A673 (cell line): ENCODE measurements at regions not wholly inside any gene's neighbourhood (a gene's known extent, or its start where the extent isn't known, plus 50 kb on each side); places are given as distances from the start of the nearest gene placed in this dataset.

Experiments used
- BruUV-seq: library from RNA; stranded (reverse); fragments of 400-500 nt; replicated peaks from 2 replicates; lab custom pipeline; 2021; lab: Mats Ljungman, UMichigan
- CTCF ChIA-PET: fragments of 300-600 bp; sonication (Branson Sonifier 250); formaldehyde crosslinking; loops from one replicate; lab custom pipeline; 2022; ENCODE audit warnings: antibody characterized with exemption; lab: Charles Lee
- POLR2A ChIA-PET: fragments of 300-600 bp; sonication (Branson Sonifier 250); formaldehyde crosslinking; loops from one replicate; lab custom pipeline; 2022; ENCODE audit warnings: antibody characterized with exemption; ENCODE audit not compliant: low non-redundant PET; lab: Charles Lee
- DNase-seq: peaks from one replicate; pipeline ENCODE4 v3.0.0-alpha.2; 2015; ENCODE audit warnings: low spot score
- H3K27ac ChIP-seq: fragments of 200-600 bp; sonication (generic); 2 replicates; pipeline ENCODE4 v1.5.1; 2016; ENCODE audit warnings: mixed run types, low read depth, mild to moderate bottlenecking, mixed read lengths, antibody characterized with exemption, low read length; ENCODE audit not compliant: poor library complexity, severe bottlenecking
- H3K27me3 ChIP-seq: fragments of 200-600 bp; sonication (generic); replicated peaks from 2 replicates; pipeline ENCODE4 v1.6.1; 2017; ENCODE audit warnings: mixed run types, low read depth, mild to moderate bottlenecking, mixed read lengths, antibody characterized with exemption, low read length; ENCODE audit not compliant: insufficient read depth, poor library complexity
- H3K36me3 ChIP-seq: fragments of 200-600 bp; sonication (generic); 2 replicates; pipeline ENCODE4 v1.6.1; 2016; ENCODE audit warnings: mixed run types, mild to moderate bottlenecking, mixed read lengths, antibody characterized with exemption, low read length; ENCODE audit not compliant: insufficient read depth, poor library complexity, severe bottlenecking
- H3K4me1 ChIP-seq: fragments of 200-600 bp; sonication (generic); 2 replicates; pipeline ENCODE4 v1.6.1; 2017; ENCODE audit warnings: mixed run types, mild to moderate bottlenecking, mixed read lengths, antibody characterized with exemption, low read length; ENCODE audit not compliant: insufficient read depth, poor library complexity, severe bottlenecking
- H3K4me3 ChIP-seq: fragments of 200-600 bp; sonication (generic); 2 replicates; pipeline ENCODE4 v1.5.1; 2016; ENCODE audit warnings: low read depth, mixed run types, mild to moderate bottlenecking, mixed read lengths, low read length; ENCODE audit not compliant: poor library complexity, severe bottlenecking
- H3K9me3 ChIP-seq: fragments of 200-600 bp; sonication (generic); 2 replicates; pipeline ENCODE4 v1.6.1; 2016; ENCODE audit warnings: mixed run types, low read depth, mild to moderate bottlenecking, mixed read lengths, antibody characterized with exemption, low read length; ENCODE audit not compliant: poor library complexity, severe bottlenecking
- EZH2 ChIP-seq: fragments of 200-600 bp; sonication (generic); IDR thresholded peaks from 2 replicates; pipeline ENCODE4 v1.6.1; 2017; ENCODE audit warnings: borderline replicate concordance, low read depth, mild to moderate bottlenecking, mixed read lengths, antibody characterized with exemption, low read length; ENCODE audit not compliant: poor library complexity, severe bottlenecking
- intact Hi-C: fragments of 100-400 bp; cut with micrococcal nuclease; formaldehyde crosslinking; loops from one replicate; pipeline ENCODE4 v1.10.0; 2022; ENCODE audit not compliant: unreplicated experiment
- TF ChIP-seq, protein P1 (sequence below): fragments of 300-800, 200-600 bp; sonication (generic); conservative IDR thresholded peaks from 2 replicates; pipeline ENCODE4 v1.5.1; 2017; ENCODE audit warnings: low read depth, mild to moderate bottlenecking, antibody characterized with exemption, low read length, moderate library complexity, mixed read lengths

- H3K9me3 ChIP-seq, result no peaks in the 10 kb centered on the region
- no TSS peak for BruUV-seq
These were observed 406.8 kb downstream of the STIM2 start for GRCh38 chr4:27267339-27267969.

DNA sequence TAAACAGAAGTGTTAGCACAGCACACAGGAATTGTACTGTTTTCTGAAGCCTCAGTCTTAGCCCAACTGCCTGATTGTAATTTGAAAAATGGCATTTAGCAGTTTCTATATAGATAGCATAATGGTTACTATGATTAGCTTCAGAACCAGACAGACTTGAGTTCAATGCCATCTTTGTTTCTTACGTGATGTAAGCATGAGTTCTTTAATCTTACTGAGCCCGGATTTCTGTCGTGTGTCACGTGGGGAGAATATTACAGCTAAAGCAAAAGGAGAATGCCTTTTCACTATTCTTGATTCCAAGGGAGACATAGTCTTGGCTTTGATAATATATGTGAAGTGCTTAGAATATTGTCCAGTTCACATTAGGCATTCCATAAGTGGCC is 407.3 kb downstream of the STIM2 start:
- H3K27ac ChIP-seq, result no peak overlapping the region
- no peak for TF ChIP-seq EZH2
- TF ChIP-seq, protein P1, sequence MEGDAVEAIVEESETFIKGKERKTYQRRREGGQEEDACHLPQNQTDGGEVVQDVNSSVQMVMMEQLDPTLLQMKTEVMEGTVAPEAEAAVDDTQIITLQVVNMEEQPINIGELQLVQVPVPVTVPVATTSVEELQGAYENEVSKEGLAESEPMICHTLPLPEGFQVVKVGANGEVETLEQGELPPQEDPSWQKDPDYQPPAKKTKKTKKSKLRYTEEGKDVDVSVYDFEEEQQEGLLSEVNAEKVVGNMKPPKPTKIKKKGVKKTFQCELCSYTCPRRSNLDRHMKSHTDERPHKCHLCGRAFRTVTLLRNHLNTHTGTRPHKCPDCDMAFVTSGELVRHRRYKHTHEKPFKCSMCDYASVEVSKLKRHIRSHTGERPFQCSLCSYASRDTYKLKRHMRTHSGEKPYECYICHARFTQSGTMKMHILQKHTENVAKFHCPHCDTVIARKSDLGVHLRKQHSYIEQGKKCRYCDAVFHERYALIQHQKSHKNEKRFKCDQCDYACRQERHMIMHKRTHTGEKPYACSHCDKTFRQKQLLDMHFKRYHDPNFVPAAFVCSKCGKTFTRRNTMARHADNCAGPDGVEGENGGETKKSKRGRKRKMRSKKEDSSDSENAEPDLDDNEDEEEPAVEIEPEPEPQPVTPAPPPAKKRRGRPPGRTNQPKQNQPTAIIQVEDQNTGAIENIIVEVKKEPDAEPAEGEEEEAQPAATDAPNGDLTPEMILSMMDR, result no peak
- no peaks in the 10 kb centered on the region for H3K36me3 ChIP-seq
- DNase-seq, result no peak
- H3K27me3 ChIP-seq, result no peaks in the 10 kb centered on the region
- H3K4me1 ChIP-seq, result no peaks in the 10 kb centered on the region
- intact Hi-C loops, result no loop called here
- no TSS peak for BruUV-seq
- ChIA-PET POLR2A (no interaction called here), CTCF (no interaction called here)
- H3K4me3 ChIP-seq, result no peak overlapping the region
- H3K9me3 ChIP-seq, result no peaks in the 10 kb centered on the region

More at GRCh38 chr4:27267339-27267969, 406.8 kb downstream of the STIM2 start:
- ChIA-PET POLR2A (no interaction called here), CTCF (no interaction called here)
- TF ChIP-seq EZH2, result no peak
- TF ChIP-seq, protein P1, result no peak
- Histone ChIP-seq H3K27me3 (no peaks in the 10 kb centered on the region), H3K4me1 (no peaks in the 10 kb centered on the region), H3K27ac (no peak overlapping the region), H3K36me3 (no peaks in the 10 kb centered on the region), H3K4me3 (no peak overlapping the region)
- DNase-seq, result no peak
- intact Hi-C loops, result no loop called here

GRCh38 chr4:27270435-27270834 is 409.8 kb downstream of the STIM2 start:
- H3K27ac ChIP-seq, result no peak overlapping the region

More at GRCh38 chr4:27270435-27270834, 409.8 kb downstream of the STIM2 start:
- no TSS peak for BruUV-seq
- Histone ChIP-seq H3K4me3 (no peak overlapping the region), H3K27me3 (no peaks in the 10 kb centered on the region), H3K4me1 (no peaks in the 10 kb centered on the region), H3K9me3 (no peaks in the 10 kb centered on the region), H3K36me3 (no peaks in the 10 kb centered on the region)
- ChIA-PET POLR2A (no interaction called here), CTCF (no interaction called here)
- TF ChIP-seq, protein P1, result no peak
- no peak for TF ChIP-seq EZH2
- no peak for DNase-seq
- intact Hi-C loops, result loop anchor here (2.0 kb wide), 1 partner anchor 70 kb away; no protein-coding TSS in a partner anchor
